Uterus (tissue), 2 donors: ENCODE measurements at regions not wholly inside any gene's neighbourhood (a gene's known extent, or its start where the extent isn't known, plus 50 kb on each side); places are given as distances from the start of the nearest gene placed in this dataset.

Experiments
- CTCF ChIP-seq, 4 experiments: fragments of 200-600 bp in 2 of 4; fragments of 450-650 bp in 2 of 4; sonication (generic) in 2 of 4; IDR thresholded peaks; one replicate each; pipeline ENCODE4 v1.5.1; 2016 to 2019; ENCODE audit warnings: antibody characterized with exemption in 4 of 4, mild to moderate bottlenecking in 2 of 4, moderate library complexity in 1 of 4
- POLR2A ChIP-seq, 2 donors: fragments of 450-650 bp; IDR thresholded peaks; one replicate each; pipeline ENCODE4 v1.6.1; 2016; ENCODE audit warnings: antibody characterized with exemption in 2 of 2, mild to moderate bottlenecking in 1 of 2, moderate library complexity in 1 of 2

- TF ChIP-seq CTCF (IDR thresholded peaks at IDR 0.05) (no peak), POLR2A (IDR thresholded peaks at IDR 0.05) (no peak)
Observed at GRCh38 chr3:76760336-76760735, 279.6 kb upstream of the ROBO2 start.
